DMS153 treated with DMSO at 0.1 percent for 48 hours (cell line): ENCODE measurements at regions not wholly inside any gene's neighbourhood (a gene's known extent, or its start where the extent isn't known, plus 50 kb on each side); places are given as distances from the start of the nearest gene placed in this dataset.
"Not testable (repeated sequence)": the region's sequence is repeated elsewhere in the genome, so short reads cannot be mapped to it uniquely, and the experiment has no call there.

Experiments used
- DNase-seq: peaks from one replicate; lab custom pipeline; 2025; ENCODE audit not compliant: unreplicated experiment; lab: John Stamatoyannopoulos, UW

- no peak for DNase-seq
Observed at GRCh38 chr1:58257003-58257402, 289.5 kb downstream of the OMA1 start.

GRCh38 chr1:58256546-58256945, 290.0 kb downstream of the OMA1 start:
- no peak for DNase-seq

GRCh38 chr1:58256041-58256440, 290.5 kb downstream of the OMA1 start:
- no peak for DNase-seq

- no peak for DNase-seq
Observed at GRCh38 chr1:58255192-58255591, 291.3 kb downstream of the OMA1 start.

GRCh38 chr1:58251430-58252073, 295.0 kb downstream of the OMA1 start:
- no peak for DNase-seq

- no peak for DNase-seq
Observed at GRCh38 chr1:58250587-58250948, 296.0 kb downstream of the OMA1 start.

- peak; percentile 55 for DNase-seq
Observed at GRCh38 chr1:58249737-58250586, 296.6 kb downstream of the OMA1 start.

GRCh38 chr1:58249388-58249736, 297.2 kb downstream of the OMA1 start:
- no peak for DNase-seq

GRCh38 chr1:58248791-58249190, 297.7 kb downstream of the OMA1 start:
- DNase-seq, result no peak

GRCh38 chr1:58248072-58248471, 298.5 kb downstream of the OMA1 start:
- no peak for DNase-seq

- DNase-seq, result no peak
Observed at GRCh38 chr1:58246549-58246948, 300.0 kb downstream of the OMA1 start.

GRCh38 chr1:58244872-58245271, 301.7 kb downstream of the OMA1 start:
- no peak for DNase-seq

GRCh38 chr1:58238846-58239245, 307.7 kb downstream of the OMA1 start:
- DNase-seq, result no peak

- DNase-seq, result no peak
Observed at GRCh38 chr1:58233729-58234128, 312.8 kb downstream of the OMA1 start.

- no peak for DNase-seq
Observed at GRCh38 chr1:58231204-58231603, 315.3 kb downstream of the OMA1 start.

- no peak for DNase-seq
Observed at GRCh38 chr1:58227604-58228003, 318.9 kb downstream of the OMA1 start.

GRCh38 chr1:58223522-58223921, 323.0 kb downstream of the OMA1 start:
- no peak for DNase-seq

- DNase-seq, result no peak
Observed at GRCh38 chr1:58220836-58221472, 325.6 kb downstream of the OMA1 start.

- not testable (repeated sequence) for DNase-seq
Observed at GRCh38 chr1:58216169-58216568, 330.4 kb downstream of the OMA1 start.

- no peak for DNase-seq
Observed at GRCh38 chr1:58214674-58215073, 331.9 kb downstream of the OMA1 start.

- DNase-seq, result no peak
Observed at GRCh38 chr1:58211869-58212268, 334.7 kb downstream of the OMA1 start.

GRCh38 chr1:58209575-58209974, 337.0 kb downstream of the OMA1 start:
- DNase-seq, result no peak
